ENCODE measurements at regions not wholly inside any gene's neighbourhood (a gene's known extent, or its start where the extent isn't known, plus 50 kb on each side); places are given as distances from the start of the nearest gene placed in this dataset.

GRCh38 chr14:71533390-71533789 is 398.8 kb upstream of the RGS6 start:
- H3K9me3 ChIP-seq (ENCODE audit: insufficient read depth, low read length), result no peaks in the 10 kb centered on the region
- H3K9ac ChIP-seq (ENCODE audit: insufficient read length, low read depth), result no peak overlapping the region
- H3K36me3 ChIP-seq (ENCODE audit: insufficient read depth, insufficient read length, low read length), result peaks cover 10% of the 10 kb centered on the region
- no peaks in the 10 kb centered on the region for H3K4me1 ChIP-seq (ENCODE audit: insufficient read depth, insufficient read length)
- no peak for TF ChIP-seq YY1 (IDR thresholded peaks at IDR 0.05; ENCODE audit: insufficient read depth, insufficient read length)
- no peak for TF ChIP-seq ZNF274 (IDR thresholded peaks at IDR 0.05; ENCODE audit: low read depth, low read length)
- TF ChIP-seq SUZ12 (IDR thresholded peaks at IDR 0.05; ENCODE audit: extremely low read depth, insufficient read depth, insufficient read length), result no peak
- no peak for DNase-seq (ENCODE audit: low read depth, low spot score)
- no peak overlapping the region for H3K4me3 ChIP-seq (ENCODE audit: insufficient read length, low read depth)
- no peaks in the 10 kb centered on the region for H3K27me3 ChIP-seq (ENCODE audit: insufficient read depth, insufficient read length)

GRCh38 chr14:71533800-71534199 is 398.4 kb upstream of the RGS6 start:
- TF ChIP-seq ZNF274 (IDR thresholded peaks at IDR 0.05; ENCODE audit: low read depth, low read length) (no peak), YY1 (IDR thresholded peaks at IDR 0.05; ENCODE audit: insufficient read depth, insufficient read length) (no peak), SUZ12 (IDR thresholded peaks at IDR 0.05; ENCODE audit: extremely low read depth, insufficient read depth, insufficient read length) (no peak)
- Histone ChIP-seq H3K4me3 (ENCODE audit: insufficient read length, low read depth) (no peak overlapping the region), H3K9me3 (ENCODE audit: insufficient read depth, low read length) (no peaks in the 10 kb centered on the region), H3K4me1 (ENCODE audit: insufficient read depth, insufficient read length) (no peaks in the 10 kb centered on the region), H3K9ac (ENCODE audit: insufficient read length, low read depth) (no peak overlapping the region), H3K36me3 (ENCODE audit: insufficient read depth, insufficient read length, low read length) (peaks cover 10% of the 10 kb centered on the region), H3K27me3 (ENCODE audit: insufficient read depth, insufficient read length) (no peaks in the 10 kb centered on the region)
- DNase-seq (ENCODE audit: low read depth, low spot score), result no peak

GRCh38 chr14:71534506-71534905 is 397.7 kb upstream of the RGS6 start:
- Histone ChIP-seq H3K9me3 (ENCODE audit: insufficient read depth, low read length) (no peaks in the 10 kb centered on the region), H3K4me1 (ENCODE audit: insufficient read depth, insufficient read length) (no peaks in the 10 kb centered on the region)

GRCh38 chr14:71536015-71536740 is 396.1 kb upstream of the RGS6 start:
- no peak for DNase-seq (ENCODE audit: low read depth, low spot score)
- H3K4me1 ChIP-seq (ENCODE audit: insufficient read depth, insufficient read length), result no peaks in the 10 kb centered on the region
- TF ChIP-seq SUZ12 (IDR thresholded peaks at IDR 0.05; ENCODE audit: extremely low read depth, insufficient read depth, insufficient read length) (no peak), YY1 (IDR thresholded peaks at IDR 0.05; ENCODE audit: insufficient read depth, insufficient read length) (no peak), ZNF274 (IDR thresholded peaks at IDR 0.05; ENCODE audit: low read depth, low read length) (no peak)

More at GRCh38 chr14:71534506-71534905, 397.7 kb upstream of the RGS6 start:
- no peak for DNase-seq (ENCODE audit: low read depth, low spot score)
- H3K36me3 ChIP-seq (ENCODE audit: insufficient read depth, insufficient read length, low read length), result peaks cover 9% of the 10 kb centered on the region
- no peak overlapping the region for H3K4me3 ChIP-seq (ENCODE audit: insufficient read length, low read depth)
- no peak for TF ChIP-seq YY1 (IDR thresholded peaks at IDR 0.05; ENCODE audit: insufficient read depth, insufficient read length)
- TF ChIP-seq SUZ12 (IDR thresholded peaks at IDR 0.05; ENCODE audit: extremely low read depth, insufficient read depth, insufficient read length), result no peak
- no peak for TF ChIP-seq ZNF274 (IDR thresholded peaks at IDR 0.05; ENCODE audit: low read depth, low read length)
- H3K27me3 ChIP-seq (ENCODE audit: insufficient read depth, insufficient read length), result no peaks in the 10 kb centered on the region
- H3K9ac ChIP-seq (ENCODE audit: insufficient read length, low read depth), result no peak overlapping the region

GRCh38 chr14:71536927-71537772 is 395.1 kb upstream of the RGS6 start:
- TF ChIP-seq ZNF274 (IDR thresholded peaks at IDR 0.05; ENCODE audit: low read depth, low read length) (no peak), SUZ12 (IDR thresholded peaks at IDR 0.05; ENCODE audit: extremely low read depth, insufficient read depth, insufficient read length) (no peak), YY1 (IDR thresholded peaks at IDR 0.05; ENCODE audit: insufficient read depth, insufficient read length) (no peak)
- no peak for DNase-seq (ENCODE audit: low read depth, low spot score)
- no peak overlapping the region for H3K4me3 ChIP-seq (ENCODE audit: insufficient read length, low read depth)

More at GRCh38 chr14:71536015-71536740, 396.1 kb upstream of the RGS6 start:
- Histone ChIP-seq H3K9me3 (ENCODE audit: insufficient read depth, low read length) (no peaks in the 10 kb centered on the region), H3K9ac (ENCODE audit: insufficient read length, low read depth) (no peak overlapping the region), H3K36me3 (ENCODE audit: insufficient read depth, insufficient read length, low read length) (peaks cover 2% of the 10 kb centered on the region), H3K27me3 (ENCODE audit: insufficient read depth, insufficient read length) (no peaks in the 10 kb centered on the region), H3K4me3 (ENCODE audit: insufficient read length, low read depth) (no peak overlapping the region)

GRCh38 chr14:71538288-71538687 is 393.9 kb upstream of the RGS6 start:
- DNase-seq (ENCODE audit: low read depth, low spot score), result no peak

More at GRCh38 chr14:71536927-71537772, 395.1 kb upstream of the RGS6 start:
- H3K4me1 ChIP-seq (ENCODE audit: insufficient read depth, insufficient read length), result no peaks in the 10 kb centered on the region
- no peak overlapping the region for H3K9ac ChIP-seq (ENCODE audit: insufficient read length, low read depth)
- H3K27me3 ChIP-seq (ENCODE audit: insufficient read depth, insufficient read length), result no peaks in the 10 kb centered on the region
- H3K9me3 ChIP-seq (ENCODE audit: insufficient read depth, low read length), result no peaks in the 10 kb centered on the region
- H3K36me3 ChIP-seq (ENCODE audit: insufficient read depth, insufficient read length, low read length), result no peaks in the 10 kb centered on the region

More at GRCh38 chr14:71538288-71538687, 393.9 kb upstream of the RGS6 start:
- Histone ChIP-seq H3K9me3 (ENCODE audit: insufficient read depth, low read length) (no peaks in the 10 kb centered on the region), H3K4me3 (ENCODE audit: insufficient read length, low read depth) (no peak overlapping the region), H3K27me3 (ENCODE audit: insufficient read depth, insufficient read length) (no peaks in the 10 kb centered on the region), H3K9ac (ENCODE audit: insufficient read length, low read depth) (no peak overlapping the region), H3K4me1 (ENCODE audit: insufficient read depth, insufficient read length) (no peaks in the 10 kb centered on the region), H3K36me3 (ENCODE audit: insufficient read depth, insufficient read length, low read length) (no peaks in the 10 kb centered on the region)
- TF ChIP-seq ZNF274 (IDR thresholded peaks at IDR 0.05; ENCODE audit: low read depth, low read length) (no peak), YY1 (IDR thresholded peaks at IDR 0.05; ENCODE audit: insufficient read depth, insufficient read length) (no peak), SUZ12 (IDR thresholded peaks at IDR 0.05; ENCODE audit: extremely low read depth, insufficient read depth, insufficient read length) (no peak)
